GM12801 (cell line): ENCODE measurements at regions not wholly inside any gene's neighbourhood (a gene's known extent, or its start where the extent isn't known, plus 50 kb on each side); places are given as distances from the start of the nearest gene placed in this dataset.

Experiments used
- CTCF ChIP-seq: IDR thresholded peaks from one replicate; pipeline ENCODE4 v1.5.1; 2011; ENCODE audit warnings: control low read depth; ENCODE audit not compliant: insufficient read length; ENCODE audit errors: extremely low read depth

- TF ChIP-seq CTCF = no peak
Measured at GRCh38 chr5:166979307-166979895, 1312.0 kb upstream of the WWC1 start.

DNA sequence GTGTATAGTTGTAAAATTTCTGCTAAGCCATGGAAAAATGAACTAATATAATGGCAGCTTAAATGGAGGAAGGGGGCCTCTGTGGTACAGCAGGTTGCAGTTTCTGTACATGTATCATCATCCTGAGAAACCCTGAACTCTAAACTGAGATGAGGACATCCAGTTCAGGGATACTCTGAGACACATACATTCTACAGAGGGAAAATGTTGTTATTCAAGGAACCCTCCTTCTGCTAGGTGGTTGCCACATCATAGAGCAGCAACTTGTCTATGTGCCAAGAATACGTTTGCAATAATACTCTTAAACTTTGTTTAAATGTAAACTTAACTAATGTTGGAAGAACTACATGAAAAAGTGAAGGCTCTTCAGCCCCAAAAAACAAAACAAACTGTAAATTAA lies 1310.8 kb upstream of the WWC1 start:
- TF ChIP-seq CTCF = no peak

DNA sequence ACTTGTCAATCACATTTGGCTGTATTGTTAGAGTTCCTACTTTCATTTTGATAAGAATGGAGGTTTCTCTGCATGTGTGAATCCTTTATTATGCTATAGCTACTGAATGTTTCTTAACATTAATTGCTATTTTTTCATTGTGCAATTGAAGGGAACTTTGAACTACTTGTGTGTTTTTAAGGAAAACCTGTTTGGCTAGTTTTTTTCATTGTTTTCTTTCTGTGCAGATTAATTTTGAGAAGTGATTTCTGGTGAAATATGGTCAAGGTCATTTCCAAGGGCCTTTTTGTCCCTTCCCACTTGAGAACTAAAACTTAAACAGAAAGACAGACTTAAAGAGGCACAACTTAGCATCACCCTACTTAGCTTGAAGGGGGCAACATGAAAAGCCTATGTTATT lies 1309.2 kb upstream of the WWC1 start:
- no peak for TF ChIP-seq CTCF

DNA sequence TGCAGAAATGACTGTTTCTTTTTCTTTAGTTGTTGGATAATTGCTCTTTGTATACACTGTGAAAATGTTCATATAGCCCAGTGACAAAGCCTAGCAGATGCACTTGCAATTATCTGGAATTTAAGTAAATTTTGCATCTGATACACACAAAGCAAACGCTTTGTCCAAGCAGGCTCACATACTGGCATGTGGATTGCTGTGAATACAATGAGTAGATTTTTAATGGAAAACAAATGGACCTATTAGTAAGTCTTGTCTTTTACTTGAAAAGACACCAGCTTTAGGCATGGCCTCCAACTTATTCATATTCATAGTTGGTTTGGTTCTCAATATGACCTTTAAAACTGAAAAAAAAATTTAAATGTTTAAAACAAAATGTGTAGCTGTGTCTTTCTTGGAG lies 1299.8 kb upstream of the WWC1 start:
- no peak for TF ChIP-seq CTCF

GRCh38 chr5:166992108-166992507 lies 1299.3 kb upstream of the WWC1 start:
- TF ChIP-seq CTCF = no peak

DNA sequence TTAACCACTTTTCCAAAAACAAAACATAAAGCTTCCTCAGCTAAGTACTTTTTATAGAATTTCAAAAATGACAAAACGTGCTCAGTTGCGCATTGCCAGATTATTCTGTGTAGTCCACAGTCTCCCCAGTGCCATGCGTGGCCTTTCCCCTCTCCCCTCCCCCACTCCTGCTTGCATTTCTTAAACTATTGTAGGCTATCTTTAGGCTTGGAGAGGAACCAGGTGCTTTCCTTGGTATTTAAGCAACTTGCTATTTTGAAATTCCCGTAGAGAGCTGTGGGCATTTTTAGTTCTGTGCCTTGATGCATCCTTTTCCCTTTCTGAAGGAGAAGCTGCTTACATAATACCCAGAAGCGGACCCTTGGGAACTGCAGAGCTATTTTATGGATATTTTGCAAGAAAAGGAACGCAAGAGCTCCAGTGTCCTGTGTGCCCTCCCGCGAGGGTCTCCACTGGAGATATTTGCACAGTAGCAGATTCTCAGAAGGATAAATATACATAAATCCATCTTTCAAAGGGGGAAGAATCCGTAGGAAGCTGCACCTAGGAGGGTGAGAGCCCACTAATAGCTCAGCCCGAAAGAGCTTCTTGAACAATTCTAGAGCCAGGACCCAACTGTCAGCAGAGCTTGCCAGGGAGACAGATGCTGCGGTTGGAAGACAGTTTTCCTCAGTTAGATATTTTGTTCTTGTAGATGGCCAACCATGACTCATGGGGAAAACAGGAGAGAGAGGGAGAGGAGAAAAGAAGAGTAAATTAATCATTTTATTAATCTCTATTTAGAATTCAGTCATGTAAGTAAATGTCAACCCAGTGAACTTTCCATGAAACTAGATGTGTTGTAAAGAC lies 1298.3 kb upstream of the WWC1 start:
- TF ChIP-seq CTCF = no peak

- no peak for TF ChIP-seq CTCF
Measured at GRCh38 chr5:166994226-166994625, 1297.2 kb upstream of the WWC1 start.
